ENCODE measurements at regions not wholly inside any gene's neighbourhood (a gene's known extent, or its start where the extent isn't known, plus 50 kb on each side); places are given as distances from the start of the nearest gene placed in this dataset.

GRCh38 chr9:2303056-2303455 is 287.9 kb downstream of the SMARCA2 start:
- in situ Hi-C loops (cut with MboI), result no loop called here

GRCh38 chr9:2307480-2307879 is 292.3 kb downstream of the SMARCA2 start:
- DNase-seq, result peak; percentile 91
- Histone ChIP-seq H3K79me2 (ENCODE audit: insufficient read depth) (no peaks in the 10 kb centered on the region), H3F3A (ENCODE audit: insufficient read depth) (peaks cover 7% of the 10 kb centered on the region), H3K9me2 (ENCODE audit: insufficient read depth) (no peaks in the 10 kb centered on the region), H3K4me3 (no peak overlapping the region), H3K27me3 (replicated peaks; ENCODE audit: insufficient read depth) (no peaks in the 10 kb centered on the region), H2AFZ (peak overlapping the region; percentile 23; the same call in 1 of the 2 replicates), H3K9me3 (ENCODE audit: low read depth) (peaks cover 10% of the 10 kb centered on the region), H3K36me3 (ENCODE audit: low read depth) (no peaks in the 10 kb centered on the region), H3K9ac (no peak overlapping the region), H4K20me1 (ENCODE audit: insufficient read depth) (no peaks in the 10 kb centered on the region), H3K4me1 (ENCODE audit: insufficient read depth) (peaks cover 4% of the 10 kb centered on the region; the same call in 1 of the 2 replicates), H3K4me2 (ENCODE audit: unreplicated experiment) (no peak overlapping the region), H3K27ac (peak overlapping the region; percentile 42)
- 21 to 26% methylated on average over 4 of the region's 4 CpGs for WGBS, 2 experiments (ENCODE audit: low coverage in 1 of 2, low lambda C conversion rate in 2 of 2, missing lambda C conversion rate in 2 of 2)
- TF ChIP-seq EZH2 (IDR thresholded peaks at IDR 0.05; ENCODE audit: insufficient read depth, poor library complexity, severe bottlenecking), result no peak
- TF ChIP-seq EZH2phosphoT487 (IDR thresholded peaks at IDR 0.05; ENCODE audit: insufficient read depth, low read depth), result no peak
- in situ Hi-C loops (cut with MboI), result no loop called here

More at GRCh38 chr9:2303056-2303455, 287.9 kb downstream of the SMARCA2 start:
- peaks cover 7% of the 10 kb centered on the region for H3F3A ChIP-seq (ENCODE audit: insufficient read depth)
- TF ChIP-seq EZH2 (IDR thresholded peaks at IDR 0.05; ENCODE audit: insufficient read depth, poor library complexity, severe bottlenecking) (no peak), EZH2phosphoT487 (IDR thresholded peaks at IDR 0.05; ENCODE audit: insufficient read depth, low read depth) (no peak)
- H3K79me2 ChIP-seq (ENCODE audit: insufficient read depth), result no peaks in the 10 kb centered on the region
- H3K27ac ChIP-seq, result no peak overlapping the region
- no peak overlapping the region for H3K9ac ChIP-seq
- H3K9me2 ChIP-seq (ENCODE audit: insufficient read depth), result no peaks in the 10 kb centered on the region
- no peaks in the 10 kb centered on the region for H3K27me3 ChIP-seq (replicated peaks; ENCODE audit: insufficient read depth)
- no peaks in the 10 kb centered on the region for H4K20me1 ChIP-seq (ENCODE audit: insufficient read depth)
- no peaks in the 10 kb centered on the region for H3K9me3 ChIP-seq (ENCODE audit: low read depth)
- WGBS, 2 experiments (ENCODE audit: low coverage in 1 of 2, low lambda C conversion rate in 2 of 2, missing lambda C conversion rate in 2 of 2), result 58 to 59% methylated on average over 3 of the region's 3 CpGs
- no peak overlapping the region for H2AFZ ChIP-seq
- H3K36me3 ChIP-seq (ENCODE audit: low read depth), result no peaks in the 10 kb centered on the region
- DNase-seq, result no peak
- H3K4me1 ChIP-seq (ENCODE audit: insufficient read depth), result peaks cover 5% of the 10 kb centered on the region
- no peak overlapping the region for H3K4me2 ChIP-seq (ENCODE audit: unreplicated experiment)
- H3K4me3 ChIP-seq, result no peak overlapping the region

GRCh38 chr9:2311920-2312319 is 296.8 kb downstream of the SMARCA2 start:
- peaks cover 4% of the 10 kb centered on the region; the same call in 1 of the 2 replicates for H3K4me1 ChIP-seq (ENCODE audit: insufficient read depth)
- H3F3A ChIP-seq (ENCODE audit: insufficient read depth), result peaks cover 7% of the 10 kb centered on the region
- H3K4me3 ChIP-seq, result no peak overlapping the region
- no peaks in the 10 kb centered on the region for H3K36me3 ChIP-seq (ENCODE audit: low read depth)
- H3K9me2 ChIP-seq (ENCODE audit: insufficient read depth), result no peaks in the 10 kb centered on the region
- no peaks in the 10 kb centered on the region for H3K27me3 ChIP-seq (replicated peaks; ENCODE audit: insufficient read depth)
- H3K27ac ChIP-seq, result no peak overlapping the region
- no peak for TF ChIP-seq EZH2 (IDR thresholded peaks at IDR 0.05; ENCODE audit: insufficient read depth, poor library complexity, severe bottlenecking)
- TF ChIP-seq EZH2phosphoT487 (IDR thresholded peaks at IDR 0.05; ENCODE audit: insufficient read depth, low read depth), result no peak
- no peaks in the 10 kb centered on the region for H4K20me1 ChIP-seq (ENCODE audit: insufficient read depth)
- H3K9ac ChIP-seq, result no peak overlapping the region
- H3K4me2 ChIP-seq (ENCODE audit: unreplicated experiment), result no peak overlapping the region
- no peaks in the 10 kb centered on the region for H3K79me2 ChIP-seq (ENCODE audit: insufficient read depth)
- H3K9me3 ChIP-seq (ENCODE audit: low read depth), result peaks cover 10% of the 10 kb centered on the region
- in situ Hi-C loops (cut with MboI), result no loop called here
- DNase-seq, result no peak
- H2AFZ ChIP-seq, result no peak overlapping the region

DNA sequence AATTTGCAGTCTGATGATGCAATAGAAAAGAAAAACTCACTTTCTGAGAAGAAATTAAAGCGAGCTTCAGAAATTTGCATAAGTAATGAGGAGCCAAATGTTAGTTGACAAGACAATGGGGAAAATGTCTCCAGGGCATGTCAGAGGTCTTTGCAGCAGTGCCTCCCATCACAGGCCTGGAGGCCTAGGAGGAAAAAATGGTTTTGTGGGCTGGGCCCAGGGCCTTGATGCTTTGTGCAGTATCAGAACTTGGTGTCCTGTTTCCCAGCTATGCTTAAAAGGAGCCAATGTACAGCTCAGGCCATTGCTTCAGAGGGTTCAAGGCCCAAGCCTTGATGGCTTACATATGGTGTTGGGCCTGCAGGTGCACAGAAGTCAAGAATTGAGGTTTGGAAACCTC is 298.4 kb downstream of the SMARCA2 start:
- peaks cover 8% of the 10 kb centered on the region; the same call in 1 of the 2 replicates for H3K4me1 ChIP-seq (ENCODE audit: insufficient read depth)
- 52 to 64% methylated on average over 1 of the region's 1 CpG for WGBS, 2 experiments (ENCODE audit: low coverage in 1 of 2, low lambda C conversion rate in 2 of 2, missing lambda C conversion rate in 2 of 2)
- peaks cover 6% of the 10 kb centered on the region; the same call in 1 of the 2 replicates for H3F3A ChIP-seq (ENCODE audit: insufficient read depth)
- no peak overlapping the region for H3K4me2 ChIP-seq (ENCODE audit: unreplicated experiment)
- no peak overlapping the region for H3K9ac ChIP-seq
- no peaks in the 10 kb centered on the region for H4K20me1 ChIP-seq (ENCODE audit: insufficient read depth)
- no peaks in the 10 kb centered on the region for H3K27me3 ChIP-seq (replicated peaks; ENCODE audit: insufficient read depth)
- no peaks in the 10 kb centered on the region for H3K9me2 ChIP-seq (ENCODE audit: insufficient read depth)
- no peaks in the 10 kb centered on the region for H3K36me3 ChIP-seq (ENCODE audit: low read depth)
- no peak overlapping the region for H3K27ac ChIP-seq
- in situ Hi-C loops (cut with MboI), result no loop called here
- DNase-seq, result no peak
- peaks cover 10% of the 10 kb centered on the region for H3K9me3 ChIP-seq (ENCODE audit: low read depth)
- H3K4me3 ChIP-seq, result no peak overlapping the region
- no peak overlapping the region for H2AFZ ChIP-seq
- TF ChIP-seq EZH2 (IDR thresholded peaks at IDR 0.05; ENCODE audit: insufficient read depth, poor library complexity, severe bottlenecking), result no peak
- TF ChIP-seq EZH2phosphoT487 (IDR thresholded peaks at IDR 0.05; ENCODE audit: insufficient read depth, low read depth), result no peak
- no peaks in the 10 kb centered on the region for H3K79me2 ChIP-seq (ENCODE audit: insufficient read depth)

GRCh38 chr9:2317591-2317990 is 302.4 kb downstream of the SMARCA2 start:
- WGBS, 2 experiments (ENCODE audit: low coverage in 1 of 2, low lambda C conversion rate in 2 of 2, missing lambda C conversion rate in 2 of 2), result 4 to 11% methylated on average over 1 of the region's 1 CpG
- DNase-seq, result peak; percentile 72

More at GRCh38 chr9:2317591-2317990, 302.4 kb downstream of the SMARCA2 start:
- H3K27ac ChIP-seq, result peak overlapping the region; percentile 55
- no peak overlapping the region for H3K4me2 ChIP-seq (ENCODE audit: unreplicated experiment)
- no peak overlapping the region for H2AFZ ChIP-seq
- no peaks in the 10 kb centered on the region for H3K79me2 ChIP-seq (ENCODE audit: insufficient read depth)
- H3K9me2 ChIP-seq (ENCODE audit: insufficient read depth), result no peaks in the 10 kb centered on the region
- no peaks in the 10 kb centered on the region for H3K27me3 ChIP-seq (replicated peaks; ENCODE audit: insufficient read depth)
- H3K36me3 ChIP-seq (ENCODE audit: low read depth), result no peaks in the 10 kb centered on the region
- no peak overlapping the region for H3K9ac ChIP-seq
- H3K4me3 ChIP-seq, result no peak overlapping the region
- in situ Hi-C loops (cut with MboI), result no loop called here
- H3K4me1 ChIP-seq (ENCODE audit: insufficient read depth), result peaks cover 18% of the 10 kb centered on the region
- H3K9me3 ChIP-seq (ENCODE audit: low read depth), result no peaks in the 10 kb centered on the region
- TF ChIP-seq EZH2phosphoT487 (IDR thresholded peaks at IDR 0.05; ENCODE audit: insufficient read depth, low read depth) (no peak), EZH2 (IDR thresholded peaks at IDR 0.05; ENCODE audit: insufficient read depth, poor library complexity, severe bottlenecking) (no peak)
- H3F3A ChIP-seq (ENCODE audit: insufficient read depth), result peaks cover 17% of the 10 kb centered on the region
- no peaks in the 10 kb centered on the region for H4K20me1 ChIP-seq (ENCODE audit: insufficient read depth)

All from GM23248 (cell line).